HUES64 (cell line): ENCODE measurements at regions not wholly inside any gene's neighbourhood (a gene's known extent, or its start where the extent isn't known, plus 50 kb on each side); places are given as distances from the start of the nearest gene placed in this dataset.

Experiments used
- H3K27ac ChIP-seq: 2 replicates; pipeline ENCODE4 v1.7.0; 2013; ENCODE audit warnings: low read depth, low read length, inconsistent platforms
- H3K27me3 ChIP-seq: 2 replicates; pipeline ENCODE4 v1.6.1; 2013; ENCODE audit warnings: mild to moderate bottlenecking, low read length; ENCODE audit not compliant: insufficient read depth
- H3K36me3 ChIP-seq: 2 replicates; pipeline ENCODE4 v1.6.1; 2013; ENCODE audit warnings: mild to moderate bottlenecking, low read length; ENCODE audit not compliant: insufficient read depth
- H3K4me1 ChIP-seq: 2 replicates; pipeline ENCODE4 v1.6.1; 2013; ENCODE audit warnings: mild to moderate bottlenecking, low read length, moderate library complexity; ENCODE audit not compliant: insufficient read depth
- H3K4me3 ChIP-seq: 2 replicates; pipeline ENCODE4 v1.5.1; 2013; ENCODE audit warnings: mild to moderate bottlenecking, low read length, moderate library complexity
- H3K9ac ChIP-seq: 2 replicates; pipeline ENCODE4 v1.6.1; 2013; ENCODE audit warnings: mild to moderate bottlenecking, low read depth, low read length
- H3K9me3 ChIP-seq: 2 replicates; pipeline ENCODE4 v1.6.1; 2013; ENCODE audit warnings: low read depth, low read length; ENCODE audit not compliant: insufficient read depth
- WGBS: fragments of 150-250, 120-280 bp; methylation state at CpG from one replicate; pipeline ENCODE4 v1.1.7; 2013; ENCODE audit warnings: missing lambda C conversion rate; 5-methylcytosine and 5-hydroxymethylcytosine counted together

DNA sequence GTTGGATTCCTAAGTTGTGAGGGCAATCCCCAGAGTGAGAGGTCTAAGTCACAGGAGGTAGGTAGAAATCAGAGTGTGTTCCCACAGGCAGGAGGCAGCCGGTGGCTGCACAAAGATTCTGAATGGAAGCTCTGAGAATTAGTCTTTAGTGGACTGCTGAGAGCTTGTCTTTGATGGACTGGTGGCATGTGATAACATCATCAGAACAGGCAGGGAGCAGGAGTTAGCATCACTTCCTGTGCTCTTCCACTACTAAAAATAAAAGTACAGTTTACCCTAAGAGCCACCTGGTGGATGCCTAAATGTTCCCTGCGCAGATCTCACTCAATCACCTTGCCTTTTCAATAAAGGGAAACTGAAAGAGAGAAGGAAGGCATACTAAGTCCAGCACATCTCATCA is 294.6 kb upstream of the POU3F2 start:
- Histone ChIP-seq H3K27ac (no peak overlapping the region), H3K4me3 (no peak overlapping the region), H3K36me3 (no peaks in the 10 kb centered on the region), H3K9me3 (no peaks in the 10 kb centered on the region), H3K4me1 (no peaks in the 10 kb centered on the region), H3K27me3 (no peaks in the 10 kb centered on the region), H3K9ac (no peak overlapping the region)
- WGBS = 88% methylated on average over 2 of the region's 2 CpGs

DNA sequence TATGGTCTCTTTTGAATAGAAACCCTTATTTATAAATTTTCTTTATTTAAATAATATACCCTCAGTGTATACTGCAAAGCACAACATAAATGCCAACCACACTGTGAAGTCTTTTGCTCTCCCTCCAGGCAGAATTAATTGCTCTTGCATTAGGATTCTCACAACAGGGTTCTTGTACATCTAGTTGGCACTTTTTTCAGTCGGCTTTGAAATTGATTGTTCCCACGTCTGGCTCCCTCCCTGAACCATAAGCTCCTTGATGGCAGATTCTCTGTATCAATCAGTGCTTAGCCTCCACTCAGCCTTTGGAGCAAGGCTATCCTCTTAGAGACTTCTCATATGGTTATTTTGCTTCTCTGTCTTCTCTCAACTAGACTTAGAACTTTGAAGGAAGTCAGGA is 288.0 kb upstream of the POU3F2 start:
- WGBS = 82% methylated on average over 2 of the region's 2 CpGs
- no peak overlapping the region for H3K27ac ChIP-seq
- no peaks in the 10 kb centered on the region for H3K36me3 ChIP-seq
- H3K4me3 ChIP-seq = no peak overlapping the region
- no peak overlapping the region for H3K9ac ChIP-seq
- no peaks in the 10 kb centered on the region for H3K27me3 ChIP-seq
- H3K4me1 ChIP-seq = peaks cover 7% of the 10 kb centered on the region; the same call in 1 of the 2 replicates
- no peaks in the 10 kb centered on the region for H3K9me3 ChIP-seq

- WGBS = 92% methylated on average over 6 of the region's 6 CpGs
- H3K9ac ChIP-seq = no peak overlapping the region
These were observed 287.2 kb upstream of the POU3F2 start for GRCh38 chr6:98547151-98547550.

GRCh38 chr6:98547634-98548033 is 286.7 kb upstream of the POU3F2 start:
- Histone ChIP-seq H3K9ac (no peak overlapping the region), H3K27ac (no peak overlapping the region), H3K27me3 (no peaks in the 10 kb centered on the region), H3K4me3 (no peak overlapping the region), H3K36me3 (no peaks in the 10 kb centered on the region), H3K9me3 (no peaks in the 10 kb centered on the region), H3K4me1 (peaks cover 7% of the 10 kb centered on the region; the same call in 1 of the 2 replicates)
- WGBS = 79% methylated on average over 5 of the region's 5 CpGs

More at GRCh38 chr6:98547151-98547550, 287.2 kb upstream of the POU3F2 start:
- Histone ChIP-seq H3K4me3 (no peak overlapping the region), H3K36me3 (no peaks in the 10 kb centered on the region), H3K27me3 (no peaks in the 10 kb centered on the region), H3K27ac (no peak overlapping the region), H3K9me3 (no peaks in the 10 kb centered on the region), H3K4me1 (peaks cover 7% of the 10 kb centered on the region; the same call in 1 of the 2 replicates)

GRCh38 chr6:98548301-98548700 is 286.1 kb upstream of the POU3F2 start:
- H3K4me3 ChIP-seq = no peak overlapping the region
- H3K27me3 ChIP-seq = no peaks in the 10 kb centered on the region
- peaks cover 7% of the 10 kb centered on the region; the same call in 1 of the 2 replicates for H3K4me1 ChIP-seq
- no peaks in the 10 kb centered on the region for H3K9me3 ChIP-seq
- no peak overlapping the region for H3K9ac ChIP-seq
- 89% methylated on average over 1 of the region's 1 CpG for WGBS
- no peaks in the 10 kb centered on the region for H3K36me3 ChIP-seq
- no peak overlapping the region for H3K27ac ChIP-seq

GRCh38 chr6:98560418-98560817 is 274.0 kb upstream of the POU3F2 start:
- Histone ChIP-seq H3K9ac (no peak overlapping the region), H3K27ac (no peak overlapping the region), H3K27me3 (no peaks in the 10 kb centered on the region), H3K4me3 (no peak overlapping the region), H3K9me3 (no peaks in the 10 kb centered on the region), H3K36me3 (no peaks in the 10 kb centered on the region), H3K4me1 (peaks cover 20% of the 10 kb centered on the region; the same call in 1 of the 2 replicates)
- 80% methylated on average over 2 of the region's 2 CpGs for WGBS

- no peaks in the 10 kb centered on the region for H3K27me3 ChIP-seq
- WGBS = 89% methylated on average over 5 of the region's 5 CpGs
These were observed 273.5 kb upstream of the POU3F2 start for GRCh38 chr6:98560841-98561240.

DNA sequence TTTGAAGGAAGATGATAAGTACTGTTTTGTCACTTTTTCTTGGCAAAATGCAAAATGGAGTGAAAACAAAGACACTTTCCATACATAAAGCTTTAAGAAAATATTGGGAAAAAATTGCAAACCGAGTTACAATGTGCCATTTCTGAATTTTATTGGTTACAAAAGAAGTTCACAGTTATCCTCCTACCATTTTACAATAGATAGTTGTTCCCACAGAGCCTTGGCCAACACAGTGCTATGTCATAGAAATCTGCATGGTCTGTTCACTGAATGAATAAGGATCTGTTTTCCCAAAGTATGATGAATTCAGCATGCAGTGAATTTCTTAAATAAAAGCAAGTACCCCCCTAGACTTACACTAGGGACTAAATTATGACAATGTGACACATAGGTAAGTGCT is 268.2 kb upstream of the POU3F2 start:
- Histone ChIP-seq H3K9me3 (no peaks in the 10 kb centered on the region), H3K9ac (no peak overlapping the region), H3K27me3 (no peaks in the 10 kb centered on the region), H3K27ac (no peak overlapping the region), H3K4me3 (no peak overlapping the region), H3K4me1 (0 out of 2 replicates have a peak, but pooled peaks cover under 1% of the 10 kb centered on the region), H3K36me3 (no peaks in the 10 kb centered on the region)
- 82% methylated on average over 1 of the region's 1 CpG for WGBS

More at GRCh38 chr6:98560841-98561240, 273.5 kb upstream of the POU3F2 start:
- Histone ChIP-seq H3K4me1 (peaks cover 20% of the 10 kb centered on the region; the same call in 1 of the 2 replicates), H3K9me3 (no peaks in the 10 kb centered on the region), H3K9ac (no peak overlapping the region), H3K36me3 (no peaks in the 10 kb centered on the region), H3K4me3 (no peak overlapping the region), H3K27ac (no peak overlapping the region)

DNA sequence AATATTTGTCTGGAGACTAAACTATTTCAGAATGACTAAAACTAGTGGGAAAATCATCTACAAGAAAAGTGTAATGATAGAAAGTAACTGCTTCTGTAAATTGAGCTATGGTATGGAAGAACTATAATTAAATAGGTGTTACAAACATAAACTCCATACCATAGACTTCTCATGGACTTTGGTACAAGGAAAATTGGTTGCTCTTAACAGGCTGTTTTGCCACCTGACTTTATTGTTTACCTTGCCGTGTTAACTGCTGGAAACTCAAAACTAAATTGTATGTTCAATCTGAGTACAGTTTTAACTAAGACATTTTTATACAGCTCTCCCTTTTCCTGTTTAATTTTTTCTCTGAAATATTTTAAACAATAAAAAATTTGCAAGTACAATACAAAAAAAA is 261.8 kb upstream of the POU3F2 start:
- H3K9ac ChIP-seq = no peak overlapping the region
- no peaks in the 10 kb centered on the region for H3K4me1 ChIP-seq
- no peaks in the 10 kb centered on the region for H3K36me3 ChIP-seq
- H3K27me3 ChIP-seq = no peaks in the 10 kb centered on the region
- no peak overlapping the region for H3K4me3 ChIP-seq
- WGBS = 100% methylated on average over 1 of the region's 1 CpG
- H3K27ac ChIP-seq = no peak overlapping the region
- H3K9me3 ChIP-seq = no peaks in the 10 kb centered on the region

- Histone ChIP-seq H3K9ac (no peak overlapping the region), H3K27ac (no peak overlapping the region), H3K9me3 (no peaks in the 10 kb centered on the region), H3K36me3 (no peaks in the 10 kb centered on the region), H3K4me3 (no peak overlapping the region), H3K27me3 (no peaks in the 10 kb centered on the region), H3K4me1 (no peaks in the 10 kb centered on the region)
- WGBS = 94% methylated on average over 5 of the region's 5 CpGs
These were observed 259.4 kb upstream of the POU3F2 start for GRCh38 chr6:98574984-98575383.

GRCh38 chr6:98576791-98577190 is 257.6 kb upstream of the POU3F2 start:
- Histone ChIP-seq H3K36me3 (no peaks in the 10 kb centered on the region), H3K9ac (no peak overlapping the region), H3K4me1 (peaks cover 8% of the 10 kb centered on the region; the same call in 1 of the 2 replicates), H3K27ac (no peak overlapping the region), H3K9me3 (no peaks in the 10 kb centered on the region), H3K4me3 (no peak overlapping the region), H3K27me3 (no peaks in the 10 kb centered on the region)

GRCh38 chr6:98578016-98578415 is 256.4 kb upstream of the POU3F2 start:
- Histone ChIP-seq H3K36me3 (no peaks in the 10 kb centered on the region), H3K9me3 (no peaks in the 10 kb centered on the region), H3K4me1 (peaks cover 8% of the 10 kb centered on the region; the same call in 1 of the 2 replicates), H3K27me3 (no peaks in the 10 kb centered on the region), H3K9ac (no peak overlapping the region), H3K27ac (no peak overlapping the region), H3K4me3 (no peak overlapping the region)
- 100% methylated on average over 1 of the region's 1 CpG for WGBS
